ENCODE measurements at regions not wholly inside any gene's neighbourhood (a gene's known extent, or its start where the extent isn't known, plus 50 kb on each side); places are given as distances from the start of the nearest gene placed in this dataset.

DNA sequence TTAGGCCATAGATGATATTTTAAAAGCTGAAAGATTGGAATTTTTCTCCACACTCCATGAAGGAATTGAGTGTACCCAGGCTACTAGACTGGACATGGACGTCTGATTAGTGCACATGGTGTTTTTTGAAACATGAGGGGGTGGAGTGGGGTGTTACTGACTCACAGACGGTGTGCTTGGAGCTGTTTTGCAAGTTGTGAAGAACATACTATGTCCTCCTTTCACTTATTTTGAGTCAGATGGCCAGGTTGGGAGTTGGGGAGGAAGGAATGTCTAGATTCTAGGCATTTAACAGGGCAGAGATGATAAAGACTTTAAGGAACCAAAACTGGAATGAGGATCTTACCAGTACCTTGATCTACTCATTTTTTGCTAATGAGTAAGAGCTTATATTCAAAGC, 158.1 kb upstream of the MTNR1B start:
- no peak overlapping the region for H3K27ac ChIP-seq (ENCODE audit: low read depth, low read length)
- 92% methylated on average over 2 of the region's 2 CpGs for WGBS
- H3K4me1 ChIP-seq (ENCODE audit: insufficient read depth, low read length), result peaks cover 7% of the 10 kb centered on the region; the same call in 1 of the 2 replicates
- H3K36me3 ChIP-seq (ENCODE audit: insufficient read depth, low read length), result no peaks in the 10 kb centered on the region
- H3K9ac ChIP-seq (ENCODE audit: low read depth, low read length), result no peak overlapping the region
- H3K4me3 ChIP-seq (ENCODE audit: low read length), result no peak overlapping the region
- no peaks in the 10 kb centered on the region for H3K27me3 ChIP-seq (ENCODE audit: insufficient read depth, low read length)
- H3K9me3 ChIP-seq (ENCODE audit: insufficient read depth, low read depth, low read length), result no peaks in the 10 kb centered on the region

DNA sequence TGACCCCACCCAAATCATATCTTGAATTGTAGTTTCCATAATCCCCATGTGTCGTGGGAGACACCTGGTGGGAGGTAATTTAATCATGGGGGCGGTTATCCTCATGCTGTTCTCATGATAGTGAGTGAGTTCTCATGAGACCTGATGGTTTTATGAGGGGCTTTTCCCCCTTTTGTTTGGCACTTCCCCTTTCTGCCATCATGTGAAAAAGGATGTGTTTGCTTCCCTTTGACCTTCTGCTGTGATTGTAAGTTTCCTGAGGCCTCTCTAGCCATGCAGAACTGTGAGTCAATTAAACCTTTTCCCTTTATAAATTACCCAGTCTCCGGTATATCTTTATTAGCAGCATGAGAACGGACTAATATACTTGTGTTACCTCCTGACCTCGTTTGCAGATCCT, 156.6 kb upstream of the MTNR1B start:
- Histone ChIP-seq H3K4me3 (ENCODE audit: low read length) (no peak overlapping the region), H3K36me3 (ENCODE audit: insufficient read depth, low read length) (no peaks in the 10 kb centered on the region), H3K27me3 (ENCODE audit: insufficient read depth, low read length) (no peaks in the 10 kb centered on the region), H3K9ac (ENCODE audit: low read depth, low read length) (no peak overlapping the region), H3K4me1 (ENCODE audit: insufficient read depth, low read length) (peaks cover 4% of the 10 kb centered on the region; the same call in 1 of the 2 replicates), H3K9me3 (ENCODE audit: insufficient read depth, low read depth, low read length) (no peaks in the 10 kb centered on the region), H3K27ac (ENCODE audit: low read depth, low read length) (no peak overlapping the region)
- WGBS, result 84% methylated on average over 5 of the region's 5 CpGs

DNA sequence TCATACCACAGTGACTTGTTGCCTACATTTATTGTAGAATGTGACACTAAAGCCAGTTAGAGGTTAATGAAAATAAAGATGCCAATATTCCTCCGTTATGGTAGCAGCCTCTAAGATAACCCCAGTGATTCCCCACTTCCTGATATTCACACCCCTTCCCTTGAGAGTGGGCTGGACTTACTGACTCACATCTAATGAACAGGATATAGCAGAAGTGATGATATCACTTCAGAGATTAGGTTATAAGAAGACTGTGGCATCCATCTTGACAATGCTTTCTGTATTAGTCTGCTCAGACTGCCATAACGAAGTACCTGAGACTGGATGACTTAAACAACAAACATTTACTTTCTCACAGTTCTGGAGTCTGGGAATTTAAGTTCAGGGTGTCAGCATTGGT, 149.6 kb upstream of the MTNR1B start:
- 94% methylated on average over 2 of the region's 2 CpGs for WGBS
- Histone ChIP-seq H3K9me3 (ENCODE audit: insufficient read depth, low read depth, low read length) (no peaks in the 10 kb centered on the region), H3K27me3 (ENCODE audit: insufficient read depth, low read length) (no peaks in the 10 kb centered on the region), H3K27ac (ENCODE audit: low read depth, low read length) (no peak overlapping the region), H3K4me1 (ENCODE audit: insufficient read depth, low read length) (no peaks in the 10 kb centered on the region), H3K9ac (ENCODE audit: low read depth, low read length) (no peak overlapping the region), H3K36me3 (ENCODE audit: insufficient read depth, low read length) (no peaks in the 10 kb centered on the region), H3K4me3 (ENCODE audit: low read length) (no peak overlapping the region)

DNA sequence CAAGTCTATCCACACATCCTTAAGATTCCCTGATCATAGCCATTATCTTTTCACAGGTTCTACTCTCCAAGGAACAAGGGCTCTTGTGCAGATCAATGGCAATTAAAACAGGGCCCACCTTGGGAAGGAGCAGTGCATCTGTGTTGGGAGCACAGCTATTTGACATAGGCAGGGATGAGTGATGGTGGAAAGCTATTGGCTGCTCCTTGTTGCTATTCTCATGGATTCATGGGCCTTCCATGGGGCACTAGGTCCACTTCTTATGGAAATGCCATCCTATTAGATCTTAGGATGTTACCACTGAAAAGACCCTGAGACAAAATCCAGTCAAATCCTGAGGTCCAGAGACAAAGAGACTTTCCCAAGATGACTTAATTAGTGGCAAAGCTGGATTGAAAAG, 148.6 kb upstream of the MTNR1B start:
- Histone ChIP-seq H3K4me1 (ENCODE audit: insufficient read depth, low read length) (no peaks in the 10 kb centered on the region), H3K36me3 (ENCODE audit: insufficient read depth, low read length) (no peaks in the 10 kb centered on the region), H3K9me3 (ENCODE audit: insufficient read depth, low read depth, low read length) (no peaks in the 10 kb centered on the region), H3K4me3 (ENCODE audit: low read length) (no peak overlapping the region), H3K27ac (ENCODE audit: low read depth, low read length) (no peak overlapping the region), H3K9ac (ENCODE audit: low read depth, low read length) (no peak overlapping the region), H3K27me3 (ENCODE audit: insufficient read depth, low read length) (no peaks in the 10 kb centered on the region)

DNA sequence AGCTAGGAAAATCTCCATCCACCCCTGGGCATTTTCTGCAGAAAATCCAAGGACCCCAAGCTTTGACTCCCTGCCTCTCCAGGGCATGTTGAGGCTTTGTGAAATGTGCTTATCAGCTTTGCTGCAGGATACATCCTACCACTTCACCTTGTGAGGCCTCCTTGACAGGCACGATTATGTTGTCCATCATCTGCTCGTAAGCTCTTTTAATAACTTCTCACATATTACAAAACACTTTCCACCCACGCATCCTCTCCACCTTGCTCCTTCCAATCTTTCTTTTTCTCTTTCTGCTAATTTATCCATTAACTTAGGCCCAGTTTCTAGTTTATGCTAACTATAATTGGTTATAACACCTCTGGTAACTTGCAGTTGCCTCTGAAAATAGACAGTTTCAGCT, 147.0 kb upstream of the MTNR1B start:
- 95% methylated on average over 3 of the region's 3 CpGs for WGBS
- Histone ChIP-seq H3K36me3 (ENCODE audit: insufficient read depth, low read length) (no peaks in the 10 kb centered on the region), H3K9ac (ENCODE audit: low read depth, low read length) (no peak overlapping the region), H3K4me3 (ENCODE audit: low read length) (no peak overlapping the region), H3K27me3 (ENCODE audit: insufficient read depth, low read length) (no peaks in the 10 kb centered on the region), H3K27ac (ENCODE audit: low read depth, low read length) (no peak overlapping the region), H3K4me1 (ENCODE audit: insufficient read depth, low read length) (no peaks in the 10 kb centered on the region), H3K9me3 (ENCODE audit: insufficient read depth, low read depth, low read length) (no peaks in the 10 kb centered on the region)

DNA sequence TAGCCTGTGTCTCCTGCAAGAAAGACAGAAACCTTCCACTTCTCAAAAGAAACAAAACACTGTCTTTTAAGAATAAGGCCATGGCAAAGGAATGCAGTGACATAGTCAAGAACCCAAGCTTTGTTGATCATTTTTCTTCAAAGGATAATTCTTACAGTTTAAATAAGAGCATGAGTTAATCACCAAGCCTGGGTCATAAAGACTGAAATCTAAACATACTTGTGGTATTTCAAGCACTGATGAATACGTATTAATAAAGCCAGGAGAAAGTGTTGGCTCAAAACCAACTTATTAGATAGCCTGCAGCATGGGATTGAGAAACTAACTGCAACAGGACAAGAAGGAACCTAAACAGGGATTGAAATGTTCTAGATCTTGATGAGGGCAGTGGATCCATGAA, 143.3 kb upstream of the MTNR1B start:
- peaks cover 18% of the 10 kb centered on the region for H3K4me1 ChIP-seq (ENCODE audit: insufficient read depth, low read length)
- H3K27me3 ChIP-seq (ENCODE audit: insufficient read depth, low read length), result no peaks in the 10 kb centered on the region
- H3K36me3 ChIP-seq (ENCODE audit: insufficient read depth, low read length), result no peaks in the 10 kb centered on the region
- no peak overlapping the region for H3K4me3 ChIP-seq (ENCODE audit: low read length)
- no peaks in the 10 kb centered on the region for H3K9me3 ChIP-seq (ENCODE audit: insufficient read depth, low read depth, low read length)
- no peak overlapping the region for H3K27ac ChIP-seq (ENCODE audit: low read depth, low read length)
- WGBS, result 96% methylated on average over 1 of the region's 1 CpG
- no peak overlapping the region for H3K9ac ChIP-seq (ENCODE audit: low read depth, low read length)

DNA sequence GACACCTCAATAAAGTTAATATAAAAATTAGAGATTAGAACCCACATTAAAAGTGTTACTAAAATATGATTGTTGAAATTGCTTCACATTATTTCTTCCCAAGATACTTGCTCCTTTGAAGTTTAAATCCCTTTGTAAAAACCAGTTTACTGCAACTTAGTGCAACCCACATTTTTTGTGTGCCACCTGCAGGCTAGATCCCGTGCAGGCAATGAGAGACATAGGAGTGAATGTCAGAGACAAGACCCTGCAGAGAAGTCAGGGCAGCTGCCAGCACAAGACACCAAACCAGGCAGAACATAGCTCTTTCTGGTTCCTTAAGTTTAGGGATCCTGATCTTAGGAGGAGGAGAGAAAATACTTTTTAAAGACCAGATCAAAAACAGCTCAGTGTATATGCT, 142.8 kb upstream of the MTNR1B start:
- H3K36me3 ChIP-seq (ENCODE audit: insufficient read depth, low read length), result no peaks in the 10 kb centered on the region
- no peak overlapping the region for H3K9ac ChIP-seq (ENCODE audit: low read depth, low read length)
- no peaks in the 10 kb centered on the region for H3K9me3 ChIP-seq (ENCODE audit: insufficient read depth, low read depth, low read length)
- H3K27me3 ChIP-seq (ENCODE audit: insufficient read depth, low read length), result no peaks in the 10 kb centered on the region
- peaks cover 18% of the 10 kb centered on the region for H3K4me1 ChIP-seq (ENCODE audit: insufficient read depth, low read length)
- no peak overlapping the region for H3K4me3 ChIP-seq (ENCODE audit: low read length)
- no peak overlapping the region for H3K27ac ChIP-seq (ENCODE audit: low read depth, low read length)
- 77% methylated on average over 1 of the region's 1 CpG for WGBS

DNA sequence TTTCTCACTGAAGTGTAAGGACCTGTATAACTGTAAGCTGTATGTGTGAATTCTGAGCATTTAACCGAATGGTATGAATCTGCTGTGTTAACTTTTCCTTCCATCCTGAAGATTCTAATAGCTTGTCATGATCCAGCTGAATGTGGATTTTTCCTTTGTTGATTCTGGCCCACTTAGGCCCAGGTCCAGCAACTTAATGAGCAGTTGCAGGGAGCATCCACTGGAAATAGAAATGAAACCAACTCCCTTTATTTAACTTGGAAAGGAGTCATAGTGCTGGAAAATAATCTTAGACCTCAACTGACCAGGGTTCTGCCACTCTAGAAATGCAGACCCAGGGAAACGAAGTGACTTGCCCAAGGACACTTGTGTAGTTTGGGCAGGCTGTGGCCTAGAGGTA, 142.3 kb upstream of the MTNR1B start:
- H3K9me3 ChIP-seq (ENCODE audit: insufficient read depth, low read depth, low read length), result no peaks in the 10 kb centered on the region
- H3K4me1 ChIP-seq (ENCODE audit: insufficient read depth, low read length), result peaks cover 18% of the 10 kb centered on the region
- WGBS, result 93% methylated on average over 2 of the region's 2 CpGs
- no peaks in the 10 kb centered on the region for H3K36me3 ChIP-seq (ENCODE audit: insufficient read depth, low read length)
- H3K27ac ChIP-seq (ENCODE audit: low read depth, low read length), result no peak overlapping the region
- no peak overlapping the region for H3K9ac ChIP-seq (ENCODE audit: low read depth, low read length)
- no peaks in the 10 kb centered on the region for H3K27me3 ChIP-seq (ENCODE audit: insufficient read depth, low read length)
- no peak overlapping the region for H3K4me3 ChIP-seq (ENCODE audit: low read length)

DNA sequence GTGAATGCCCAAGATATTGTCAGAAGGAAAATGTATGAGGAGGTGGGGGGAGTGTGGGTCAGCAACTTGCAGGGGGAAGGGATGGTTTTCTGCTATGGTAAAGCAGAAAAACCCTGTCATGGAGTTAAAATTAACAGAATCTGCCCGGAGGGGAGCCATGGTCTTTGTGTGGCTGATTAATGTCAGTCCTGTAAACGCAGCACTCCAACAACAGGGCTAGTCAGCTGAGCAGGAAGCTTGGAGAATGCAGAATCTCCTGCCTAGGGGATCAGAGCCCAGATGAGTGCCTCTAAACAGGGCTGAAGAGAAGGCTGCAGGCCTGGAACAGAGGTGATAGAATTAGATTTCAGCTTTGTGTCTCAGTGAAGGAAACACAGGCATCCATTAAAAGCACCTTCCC, 140.9 kb upstream of the MTNR1B start:
- Histone ChIP-seq H3K9ac (ENCODE audit: low read depth, low read length) (peak overlapping the region; percentile 31; the same call in 1 of the 2 replicates), H3K27me3 (ENCODE audit: insufficient read depth, low read length) (no peaks in the 10 kb centered on the region), H3K27ac (ENCODE audit: low read depth, low read length) (peak overlapping the region; percentile 38; the same call in 1 of the 2 replicates), H3K36me3 (ENCODE audit: insufficient read depth, low read length) (no peaks in the 10 kb centered on the region), H3K4me3 (ENCODE audit: low read length) (no peak overlapping the region), H3K9me3 (ENCODE audit: insufficient read depth, low read depth, low read length) (no peaks in the 10 kb centered on the region), H3K4me1 (ENCODE audit: insufficient read depth, low read length) (peaks cover 18% of the 10 kb centered on the region)
- 43% methylated on average over 2 of the region's 2 CpGs for WGBS

DNA sequence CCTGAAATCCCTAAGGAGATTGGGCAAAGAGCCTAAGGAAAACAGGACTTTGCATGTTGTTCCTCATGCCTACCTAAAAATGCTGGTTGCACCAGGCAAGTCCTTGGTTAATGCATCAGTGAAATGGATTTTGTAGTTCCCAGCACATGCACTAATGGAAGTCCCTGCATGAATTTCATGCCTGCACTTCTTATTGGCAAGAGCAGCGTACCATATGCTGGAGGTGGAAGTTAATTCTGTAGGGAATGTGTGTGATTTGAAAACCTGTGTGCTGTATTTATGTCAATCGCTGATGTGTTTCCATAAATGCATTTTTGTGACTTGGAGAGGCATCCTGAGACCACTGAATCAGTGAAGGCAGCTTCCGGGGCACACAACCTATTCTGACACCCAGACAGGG, 140.3 kb upstream of the MTNR1B start:
- no peak overlapping the region for H3K4me3 ChIP-seq (ENCODE audit: low read length)
- no peaks in the 10 kb centered on the region for H3K27me3 ChIP-seq (ENCODE audit: insufficient read depth, low read length)
- peaks cover 18% of the 10 kb centered on the region for H3K4me1 ChIP-seq (ENCODE audit: insufficient read depth, low read length)
- no peaks in the 10 kb centered on the region for H3K36me3 ChIP-seq (ENCODE audit: insufficient read depth, low read length)
- 92% methylated on average over 3 of the region's 3 CpGs for WGBS
- H3K9ac ChIP-seq (ENCODE audit: low read depth, low read length), result no peak overlapping the region
- no peaks in the 10 kb centered on the region for H3K9me3 ChIP-seq (ENCODE audit: insufficient read depth, low read depth, low read length)
- H3K27ac ChIP-seq (ENCODE audit: low read depth, low read length), result no peak overlapping the region

DNA sequence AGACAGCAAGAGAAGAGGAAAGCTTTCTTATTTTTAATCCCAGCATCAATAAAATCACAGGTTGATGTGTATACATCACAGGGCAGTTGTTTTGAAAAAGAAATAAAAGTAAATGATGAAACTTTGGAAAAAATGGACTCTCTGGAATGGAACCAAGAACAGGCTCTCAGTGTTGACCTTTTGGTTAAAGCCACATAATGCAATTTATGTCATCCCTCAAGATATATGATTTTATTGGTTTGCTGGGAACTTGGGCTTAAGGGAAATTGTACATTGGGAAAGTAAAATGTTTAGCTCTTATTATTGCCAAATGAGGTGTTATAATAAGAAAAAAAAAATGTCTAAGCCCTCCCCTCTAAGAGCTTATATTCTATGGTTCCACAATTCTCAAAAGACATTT, 139.8 kb upstream of the MTNR1B start:
- H3K36me3 ChIP-seq (ENCODE audit: insufficient read depth, low read length), result no peaks in the 10 kb centered on the region
- no peaks in the 10 kb centered on the region for H3K27me3 ChIP-seq (ENCODE audit: insufficient read depth, low read length)
- H3K9me3 ChIP-seq (ENCODE audit: insufficient read depth, low read depth, low read length), result no peaks in the 10 kb centered on the region
- H3K4me1 ChIP-seq (ENCODE audit: insufficient read depth, low read length), result peaks cover 18% of the 10 kb centered on the region
- no peak overlapping the region for H3K27ac ChIP-seq (ENCODE audit: low read depth, low read length)
- no peak overlapping the region for H3K9ac ChIP-seq (ENCODE audit: low read depth, low read length)
- H3K4me3 ChIP-seq (ENCODE audit: low read length), result no peak overlapping the region

DNA sequence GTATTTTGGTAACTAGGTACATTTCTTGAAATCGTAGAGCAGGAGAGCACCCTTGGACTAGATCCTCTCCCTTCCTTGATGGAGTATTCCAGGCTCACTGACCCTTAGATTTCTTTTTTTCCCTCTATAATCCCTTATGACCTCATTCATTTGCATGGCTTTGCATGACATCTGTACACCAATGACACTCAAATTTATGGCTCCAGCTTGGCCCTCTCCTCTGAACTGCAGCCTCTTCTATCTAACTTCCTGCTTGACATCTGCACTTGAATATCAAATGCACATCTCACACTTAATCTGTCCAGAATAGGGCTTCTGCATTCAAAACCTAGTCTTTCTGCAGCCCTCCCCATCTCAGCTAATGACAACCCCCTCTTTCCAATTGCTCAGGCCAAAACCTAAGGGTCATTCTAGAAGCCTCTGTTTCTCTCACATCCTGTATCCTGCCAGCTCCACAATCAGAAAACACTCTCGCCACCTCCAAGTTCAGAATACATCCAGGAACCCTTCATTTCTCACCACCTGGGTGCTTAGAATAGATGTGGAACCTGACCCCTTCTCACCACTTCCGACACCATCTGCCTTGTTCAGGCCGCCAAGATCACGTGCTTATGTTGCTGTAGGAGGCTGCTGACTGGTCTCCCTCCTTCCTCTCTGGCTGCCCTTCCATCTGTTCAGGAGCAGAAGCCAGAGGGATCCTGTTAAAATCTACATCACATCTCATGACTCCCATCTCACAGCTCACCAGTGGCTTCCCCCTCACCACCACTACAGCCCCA, 138.9 kb upstream of the MTNR1B start:
- H3K27ac ChIP-seq (ENCODE audit: low read depth, low read length), result no peak overlapping the region
- 96% methylated on average over 5 of the region's 5 CpGs for WGBS

More for the DNA sequence above, 138.9 kb upstream of the MTNR1B start:
- no peaks in the 10 kb centered on the region for H3K9me3 ChIP-seq (ENCODE audit: insufficient read depth, low read depth, low read length)
- no peaks in the 10 kb centered on the region for H3K27me3 ChIP-seq (ENCODE audit: insufficient read depth, low read length)
- H3K36me3 ChIP-seq (ENCODE audit: insufficient read depth, low read length), result no peaks in the 10 kb centered on the region
- H3K4me3 ChIP-seq (ENCODE audit: low read length), result no peak overlapping the region
- H3K9ac ChIP-seq (ENCODE audit: low read depth, low read length), result no peak overlapping the region
- peaks cover 18% of the 10 kb centered on the region for H3K4me1 ChIP-seq (ENCODE audit: insufficient read depth, low read length)

Data from HUES64 (cell line).